ENCODE measurements at regions not wholly inside any gene's neighbourhood (a gene's known extent, or its start where the extent isn't known, plus 50 kb on each side); places are given as distances from the start of the nearest gene placed in this dataset.

DNA sequence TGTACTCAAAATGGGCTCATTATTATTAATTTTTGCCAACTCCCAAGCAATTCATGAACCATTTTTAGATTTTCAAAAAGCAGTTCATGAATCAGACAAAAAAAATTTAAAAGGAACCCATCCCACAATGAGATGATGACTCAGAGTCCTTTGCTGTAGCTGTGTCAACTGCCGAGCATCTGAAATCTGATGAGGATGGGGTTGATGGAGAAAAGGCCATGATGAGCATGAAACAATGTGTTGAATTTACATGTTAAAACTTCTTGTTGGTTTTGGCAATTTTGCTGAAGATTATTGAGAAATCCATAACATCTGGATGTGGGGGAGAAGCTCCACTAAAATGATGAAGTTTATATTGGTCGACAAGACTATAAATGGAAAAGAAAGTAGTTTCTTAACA, 378.0 kb downstream of the FOXG1 start:
- no peak overlapping the region for H3K27ac Mint-ChIP-seq
- H3K9me3 ChIP-seq (ENCODE audit: control insufficient read depth in 1 of 2, low read length in 2 of 2) = no peaks in the 10 kb centered on the region
- no peak overlapping the region for H3K4me3 Mint-ChIP-seq
- H3K36me3 ChIP-seq (ENCODE audit: insufficient read depth, low read length) = no peaks in the 10 kb centered on the region
- no peaks in the 10 kb centered on the region for H3K27me3 Mint-ChIP-seq
- no peak for DNase-seq
- no peak overlapping the region for H3K27ac ChIP-seq (ENCODE audit: low read depth, low read length)
- no peaks in the 10 kb centered on the region for H3K4me1 Mint-ChIP-seq
- H3K4me3 ChIP-seq (ENCODE audit: low read length in 2 of 2) = no peak overlapping the region
- intact Hi-C loops (cut with micrococcal nuclease) = no loop called here
- no peaks in the 10 kb centered on the region for H3K27me3 ChIP-seq (ENCODE audit: insufficient read depth, low read length)
- no peaks in the 10 kb centered on the region for H3K4me1 ChIP-seq (ENCODE audit: insufficient read depth, low read length)
- H3K9me3 Mint-ChIP-seq = peaks cover 3 to 35% (median 7%) of the 10 kb centered on the region in 8 donors
- ChIA-PET POLR2A (ENCODE audit: partially characterized antibody) (no interaction called here), CTCF (ENCODE audit: partially characterized antibody) (no interaction called here)
- H3K36me3 Mint-ChIP-seq = no peaks in the 10 kb centered on the region

DNA sequence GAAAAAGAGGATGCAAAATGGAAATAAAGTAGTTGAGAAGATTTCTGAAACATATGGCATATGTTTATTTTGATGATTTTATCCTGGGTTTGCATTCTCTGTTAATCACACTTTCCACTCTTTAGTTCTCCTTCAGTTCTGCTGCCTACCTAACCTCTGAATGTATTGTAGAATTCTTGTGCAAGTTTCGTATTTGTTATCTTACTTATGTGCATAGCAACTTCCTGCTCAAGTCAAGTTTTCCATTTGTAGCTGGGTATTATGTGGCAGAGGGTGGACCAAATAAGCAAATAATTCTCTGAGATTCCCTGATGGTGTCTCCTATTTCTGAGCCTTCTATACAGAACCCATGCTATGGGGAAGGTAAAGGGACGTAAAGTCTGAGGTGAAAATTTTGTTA, 381.6 kb downstream of the FOXG1 start:
- Mint-ChIP-seq H3K4me3 (no peak overlapping the region), H3K36me3 (no peaks in the 10 kb centered on the region), H3K9me3 (peaks cover 0 to 29% (median 13%) of the 10 kb centered on the region in 8 donors), H3K27ac (no peak overlapping the region), H3K27me3 (no peaks in the 10 kb centered on the region), H3K4me1 (no peaks in the 10 kb centered on the region)
- ChIA-PET POLR2A (ENCODE audit: partially characterized antibody) (no interaction called here), CTCF (ENCODE audit: partially characterized antibody) (no interaction called here)
- no peak overlapping the region for H3K4me3 ChIP-seq (ENCODE audit: low read length in 2 of 2)
- H3K4me1 ChIP-seq (ENCODE audit: insufficient read depth, low read length) = no peaks in the 10 kb centered on the region
- no peak overlapping the region for H3K27ac ChIP-seq (ENCODE audit: low read depth, low read length)
- H3K36me3 ChIP-seq (ENCODE audit: insufficient read depth, low read length) = no peaks in the 10 kb centered on the region
- intact Hi-C loops (cut with micrococcal nuclease) = no loop called here
- H3K9me3 ChIP-seq (ENCODE audit: control insufficient read depth in 1 of 2, low read length in 2 of 2) = peaks cover 0 to 3% of the 10 kb centered on the region in 2 donors
- DNase-seq = no peak
- no peaks in the 10 kb centered on the region for H3K27me3 ChIP-seq (ENCODE audit: insufficient read depth, low read length)

DNA sequence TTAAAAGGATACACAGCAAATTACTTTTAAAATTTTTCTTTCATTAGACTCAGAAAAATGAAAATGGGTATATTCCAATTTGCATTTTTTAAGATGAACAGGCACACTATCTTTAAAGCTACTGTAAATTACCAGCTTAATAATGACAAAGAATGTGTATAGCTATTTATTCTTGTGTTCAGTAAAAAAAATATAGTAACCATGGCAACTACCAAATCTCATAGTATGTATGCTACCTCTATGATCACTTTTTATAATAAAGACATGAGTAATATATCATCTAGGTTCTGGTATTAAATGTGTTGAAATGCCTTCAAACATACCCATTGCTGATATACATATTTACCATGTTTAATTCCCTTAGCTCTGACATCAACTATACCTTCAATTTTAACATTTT, 383.2 kb downstream of the FOXG1 start:
- Mint-ChIP-seq H3K4me3 (no peak overlapping the region), H3K27ac (no peak overlapping the region), H3K36me3 (no peaks in the 10 kb centered on the region), H3K9me3 (peaks cover 0 to 29% (median 13%) of the 10 kb centered on the region in 8 donors), H3K4me1 (no peaks in the 10 kb centered on the region), H3K27me3 (no peaks in the 10 kb centered on the region)
- no peak for DNase-seq
- Histone ChIP-seq H3K4me3 (ENCODE audit: low read length in 2 of 2) (no peak overlapping the region), H3K36me3 (ENCODE audit: insufficient read depth, low read length) (no peaks in the 10 kb centered on the region), H3K27ac (ENCODE audit: low read depth, low read length) (no peak overlapping the region), H3K27me3 (ENCODE audit: insufficient read depth, low read length) (no peaks in the 10 kb centered on the region), H3K9me3 (ENCODE audit: control insufficient read depth in 1 of 2, low read length in 2 of 2) (peaks cover 0 to 3% of the 10 kb centered on the region in 2 donors), H3K4me1 (ENCODE audit: insufficient read depth, low read length) (no peaks in the 10 kb centered on the region)
- intact Hi-C loops (cut with micrococcal nuclease) = no loop called here
- POLR2A ChIA-PET (ENCODE audit: partially characterized antibody) = no interaction called here
- CTCF ChIA-PET (ENCODE audit: partially characterized antibody) = no interaction called here

DNA sequence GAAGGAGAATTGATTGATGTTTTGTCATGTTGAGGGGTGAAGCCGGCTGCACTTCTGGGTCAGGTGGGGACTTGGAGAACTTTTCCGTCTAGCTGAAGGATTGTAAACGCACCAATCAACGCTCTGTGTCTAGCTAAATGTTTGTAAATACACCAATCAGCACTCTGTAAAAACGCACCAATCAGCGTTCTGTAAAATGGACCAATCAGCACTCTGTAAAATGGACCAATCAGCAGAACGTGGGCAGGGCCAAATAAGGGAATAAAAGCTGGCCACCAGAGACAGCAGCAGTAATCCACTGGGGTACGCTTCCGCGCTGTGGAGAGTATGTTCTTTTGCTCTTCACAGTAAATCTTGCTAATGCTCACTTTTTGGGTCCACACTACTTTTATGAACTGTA, 384.1 kb downstream of the FOXG1 start:
- Mint-ChIP-seq H3K4me3 (no peak overlapping the region), H3K27me3 (no peaks in the 10 kb centered on the region), H3K4me1 (no peaks in the 10 kb centered on the region), H3K9me3 (peaks cover 0 to 36% (median 14%) of the 10 kb centered on the region in 8 donors), H3K27ac (no peak overlapping the region), H3K36me3 (no peaks in the 10 kb centered on the region)
- intact Hi-C loops (cut with micrococcal nuclease) = no loop called here
- H3K27ac ChIP-seq (ENCODE audit: low read depth, low read length) = no peak overlapping the region
- peaks cover 0 to 3% of the 10 kb centered on the region in 2 donors for H3K9me3 ChIP-seq (ENCODE audit: control insufficient read depth in 1 of 2, low read length in 2 of 2)
- H3K4me1 ChIP-seq (ENCODE audit: insufficient read depth, low read length) = no peaks in the 10 kb centered on the region
- ChIA-PET CTCF (ENCODE audit: partially characterized antibody) (no interaction called here), POLR2A (ENCODE audit: partially characterized antibody) (no interaction called here)
- no peaks in the 10 kb centered on the region for H3K36me3 ChIP-seq (ENCODE audit: insufficient read depth, low read length)
- H3K27me3 ChIP-seq (ENCODE audit: insufficient read depth, low read length) = no peaks in the 10 kb centered on the region
- no peak overlapping the region for H3K4me3 ChIP-seq (ENCODE audit: low read length in 2 of 2)
- DNase-seq = no peak

DNA sequence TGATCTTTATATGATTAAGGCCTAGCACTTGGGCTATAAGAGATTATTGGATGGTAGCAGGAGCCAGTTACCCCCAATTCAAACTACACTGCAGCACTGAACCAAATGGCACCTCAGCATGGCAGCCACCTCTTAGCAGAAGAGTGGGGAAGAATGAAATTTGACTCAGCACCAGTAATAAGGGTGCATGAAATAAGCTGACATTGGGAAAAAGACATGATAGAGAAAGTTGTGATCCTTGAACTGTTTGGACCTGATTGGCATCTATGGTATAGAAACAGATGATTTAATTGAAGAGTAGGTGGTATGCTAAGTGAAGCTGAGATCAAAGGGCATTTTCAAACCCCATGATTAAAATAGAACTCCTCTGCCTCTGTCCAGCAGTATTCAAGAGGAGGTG, 389.5 kb downstream of the FOXG1 start:
- Mint-ChIP-seq H3K4me3 (no peak overlapping the region), H3K27me3 (no peaks in the 10 kb centered on the region), H3K27ac (no peak overlapping the region), H3K9me3 (peaks cover 0 to 24% (median 11%) of the 10 kb centered on the region in 8 donors), H3K36me3 (no peaks in the 10 kb centered on the region), H3K4me1 (no peaks in the 10 kb centered on the region)
- no peak overlapping the region for H3K4me3 ChIP-seq (ENCODE audit: low read length in 2 of 2)
- H3K36me3 ChIP-seq (ENCODE audit: insufficient read depth, low read length) = no peaks in the 10 kb centered on the region
- ChIA-PET POLR2A (ENCODE audit: partially characterized antibody) (no interaction called here), CTCF (ENCODE audit: partially characterized antibody) (no interaction called here)
- DNase-seq = no peak
- H3K27ac ChIP-seq (ENCODE audit: low read depth, low read length) = no peak overlapping the region
- no peaks in the 10 kb centered on the region for H3K27me3 ChIP-seq (ENCODE audit: insufficient read depth, low read length)
- H3K9me3 ChIP-seq (ENCODE audit: control insufficient read depth in 1 of 2, low read length in 2 of 2) = peaks cover 0 to 3% of the 10 kb centered on the region in 2 donors
- intact Hi-C loops (cut with micrococcal nuclease) = no loop called here
- no peaks in the 10 kb centered on the region for H3K4me1 ChIP-seq (ENCODE audit: insufficient read depth, low read length)

DNA sequence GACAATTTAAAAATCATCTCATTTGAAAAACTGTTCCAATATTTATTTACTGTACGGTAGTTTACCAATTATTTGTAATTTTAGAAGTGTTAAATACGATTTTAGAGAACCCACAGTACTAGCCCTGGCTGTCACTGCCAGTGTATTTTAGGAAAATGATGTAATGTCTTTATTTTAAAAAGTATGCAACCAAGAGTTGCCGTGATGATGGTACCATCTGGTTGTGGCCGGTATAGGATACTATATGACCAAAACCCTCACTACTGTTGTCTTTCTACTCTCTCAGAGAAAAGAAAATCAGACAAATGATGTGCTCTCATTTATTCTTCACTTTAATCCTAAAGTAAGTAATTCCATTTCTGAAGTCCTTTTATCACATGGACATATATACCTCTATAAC, 395.0 kb downstream of the FOXG1 start:
- ChIA-PET POLR2A (ENCODE audit: partially characterized antibody) (no interaction called here), CTCF (ENCODE audit: partially characterized antibody) (no interaction called here)
- intact Hi-C loops (cut with micrococcal nuclease) = no loop called here
- DNase-seq = no peak
- Histone ChIP-seq H3K9me3 (ENCODE audit: control insufficient read depth in 1 of 2, low read length in 2 of 2) (no peaks in the 10 kb centered on the region), H3K36me3 (ENCODE audit: insufficient read depth, low read length) (no peaks in the 10 kb centered on the region), H3K27ac (ENCODE audit: low read depth, low read length) (no peak overlapping the region), H3K27me3 (ENCODE audit: insufficient read depth, low read length) (no peaks in the 10 kb centered on the region), H3K4me3 (ENCODE audit: low read length in 2 of 2) (no peak overlapping the region), H3K4me1 (ENCODE audit: insufficient read depth, low read length) (no peaks in the 10 kb centered on the region)
- no peak overlapping the region for H3K4me3 Mint-ChIP-seq
- no peaks in the 10 kb centered on the region for H3K27me3 Mint-ChIP-seq
- no peaks in the 10 kb centered on the region for H3K36me3 Mint-ChIP-seq
- peaks cover 0 to 7% (median 4%) of the 10 kb centered on the region in 8 donors for H3K9me3 Mint-ChIP-seq
- H3K4me1 Mint-ChIP-seq = no peaks in the 10 kb centered on the region
- H3K27ac Mint-ChIP-seq = no peak overlapping the region

DNA sequence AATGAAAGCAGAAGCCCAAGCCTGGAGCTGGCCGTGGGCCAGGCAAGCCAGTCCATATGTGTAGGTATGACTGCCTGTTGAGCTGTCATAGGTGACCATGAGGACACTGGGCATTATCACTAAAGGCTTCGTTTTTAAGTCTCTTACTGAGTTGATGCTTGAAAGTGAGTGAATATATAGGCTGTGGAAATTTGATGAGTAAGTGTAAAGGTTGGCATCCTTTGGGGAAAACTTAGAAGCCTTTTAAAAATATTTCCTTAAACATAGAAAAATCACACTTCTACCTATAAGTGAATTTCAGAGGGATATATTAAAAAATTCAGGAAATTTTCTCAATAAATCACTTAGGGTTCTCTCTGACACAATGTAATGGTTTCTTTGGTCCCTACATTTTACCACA, 396.5 kb downstream of the FOXG1 start:
- no peak overlapping the region for H3K4me3 ChIP-seq (ENCODE audit: low read length in 2 of 2)
- Mint-ChIP-seq H3K9me3 (peaks cover 0 to 7% (median 3%) of the 10 kb centered on the region in 8 donors), H3K36me3 (no peaks in the 10 kb centered on the region), H3K4me1 (no peaks in the 10 kb centered on the region), H3K27me3 (no peaks in the 10 kb centered on the region), H3K4me3 (no peak overlapping the region), H3K27ac (no peak overlapping the region)
- H3K27me3 ChIP-seq (ENCODE audit: insufficient read depth, low read length) = no peaks in the 10 kb centered on the region
- no peaks in the 10 kb centered on the region for H3K36me3 ChIP-seq (ENCODE audit: insufficient read depth, low read length)
- H3K27ac ChIP-seq (ENCODE audit: low read depth, low read length) = no peak overlapping the region
- H3K4me1 ChIP-seq (ENCODE audit: insufficient read depth, low read length) = no peaks in the 10 kb centered on the region
- CTCF ChIA-PET (ENCODE audit: partially characterized antibody) = no interaction called here
- POLR2A ChIA-PET (ENCODE audit: partially characterized antibody) = no interaction called here
- intact Hi-C loops (cut with micrococcal nuclease) = no loop called here
- no peak for DNase-seq
- no peaks in the 10 kb centered on the region for H3K9me3 ChIP-seq (ENCODE audit: control insufficient read depth in 1 of 2, low read length in 2 of 2)

DNA sequence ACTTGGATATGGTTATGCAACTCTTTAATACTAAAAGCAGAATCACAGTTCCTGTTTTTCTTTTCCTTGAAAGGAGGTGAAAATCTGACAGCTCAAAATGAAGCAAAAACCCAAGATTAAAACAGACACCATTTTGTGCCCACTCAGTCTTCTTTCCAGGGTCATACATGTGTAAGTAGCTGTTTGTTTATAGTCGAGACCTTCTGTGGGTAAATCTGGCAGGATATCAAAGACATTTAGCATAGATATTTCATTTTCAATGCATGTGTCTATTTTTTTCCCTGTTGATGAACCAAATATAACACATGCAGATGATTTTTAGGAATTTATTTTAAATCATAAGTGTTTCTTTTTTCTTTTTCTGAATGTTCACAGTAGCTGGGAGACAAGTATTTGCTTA, 398.8 kb downstream of the FOXG1 start:
- Histone ChIP-seq H3K4me3 (ENCODE audit: low read length in 2 of 2) (no peak overlapping the region), H3K27ac (ENCODE audit: low read depth, low read length) (no peak overlapping the region), H3K9me3 (ENCODE audit: control insufficient read depth in 1 of 2, low read length in 2 of 2) (no peaks in the 10 kb centered on the region), H3K36me3 (ENCODE audit: insufficient read depth, low read length) (no peaks in the 10 kb centered on the region), H3K4me1 (ENCODE audit: insufficient read depth, low read length) (no peaks in the 10 kb centered on the region), H3K27me3 (ENCODE audit: insufficient read depth, low read length) (no peaks in the 10 kb centered on the region)
- H3K27ac Mint-ChIP-seq = no peak overlapping the region
- H3K4me1 Mint-ChIP-seq = no peaks in the 10 kb centered on the region
- ChIA-PET POLR2A (ENCODE audit: partially characterized antibody) (no interaction called here), CTCF (ENCODE audit: partially characterized antibody) (no interaction called here)
- H3K4me3 Mint-ChIP-seq = no peak overlapping the region
- H3K36me3 Mint-ChIP-seq = no peaks in the 10 kb centered on the region
- DNase-seq = no peak
- intact Hi-C loops (cut with micrococcal nuclease) = no loop called here
- no peaks in the 10 kb centered on the region for H3K27me3 Mint-ChIP-seq
- peaks cover 0 to 10% (median 2%) of the 10 kb centered on the region in 8 donors for H3K9me3 Mint-ChIP-seq

Measured in CD4-positive, alpha-beta memory T cell (primary cell).